Left renal cortex interstitium (tissue), 4 donors: ENCODE measurements at regions not wholly inside any gene's neighbourhood (a gene's known extent, or its start where the extent isn't known, plus 50 kb on each side); places are given as distances from the start of the nearest gene placed in this dataset.

ENCODE experiments used
- DNase-seq, 4 donors: peaks; one replicate each; pipeline ENCODE4 v3.0.0-alpha.2; 2013; ENCODE audit warnings: low read depth in 4 of 4, low spot score in 2 of 4, missing footprints in 1 of 4

GRCh38 chr6:44672841-44673240 lies 285.3 kb downstream of the CDC5L start:
- no peak for DNase-seq

- DNase-seq, result no peak
Measured at GRCh38 chr6:44674226-44675155, 287.0 kb downstream of the CDC5L start.

- DNase-seq, result no peak
Measured at GRCh38 chr6:44675449-44675848, 287.9 kb downstream of the CDC5L start.

- no peak for DNase-seq
Measured at GRCh38 chr6:44676246-44676790, 288.8 kb downstream of the CDC5L start.

- no peak for DNase-seq
Measured at GRCh38 chr6:44676826-44677433, 289.4 kb downstream of the CDC5L start.

GRCh38 chr6:44678252-44678935 lies 290.9 kb downstream of the CDC5L start:
- DNase-seq, result no peak

GRCh38 chr6:44679438-44680201 lies 292.1 kb downstream of the CDC5L start:
- DNase-seq, result no peak

GRCh38 chr6:44680202-44680720 lies 292.8 kb downstream of the CDC5L start:
- no peak for DNase-seq

GRCh38 chr6:44681761-44682160 lies 294.3 kb downstream of the CDC5L start:
- DNase-seq, result no peak

- no peak for DNase-seq
Measured at GRCh38 chr6:44682280-44682679, 294.8 kb downstream of the CDC5L start.

GRCh38 chr6:44682987-44683779 lies 295.7 kb downstream of the CDC5L start:
- no peak for DNase-seq

GRCh38 chr6:44685213-44685612 lies 297.7 kb downstream of the CDC5L start:
- DNase-seq, result no peak

GRCh38 chr6:44696099-44696498 lies 308.6 kb downstream of the CDC5L start:
- DNase-seq, result no peak

- no peak for DNase-seq
Measured at GRCh38 chr6:44696686-44697085, 309.2 kb downstream of the CDC5L start.

- no peak for DNase-seq
Measured at GRCh38 chr6:44697327-44697726, 309.8 kb downstream of the CDC5L start.

GRCh38 chr6:44698602-44699001 lies 311.1 kb downstream of the CDC5L start:
- no peak for DNase-seq

- no peak for DNase-seq
Measured at GRCh38 chr6:44699082-44699481, 311.6 kb downstream of the CDC5L start.

- no peak for DNase-seq
Measured at GRCh38 chr6:44699851-44700250, 312.3 kb downstream of the CDC5L start.

GRCh38 chr6:44700422-44700821 lies 312.9 kb downstream of the CDC5L start:
- DNase-seq, result no peak
